ENCODE measurements at regions not wholly inside any gene's neighbourhood (a gene's known extent, or its start where the extent isn't known, plus 50 kb on each side); places are given as distances from the start of the nearest gene placed in this dataset.
"Not testable (repeated sequence)": the region's sequence is repeated elsewhere in the genome, so short reads cannot be mapped to it uniquely, and the experiment has no call there.

GRCh38 chr19:28642787-28643683 lies 569.9 kb downstream of the UQCRFS1 start:
- no peaks in the 10 kb centered on the region for H3K36me3 Mint-ChIP-seq
- H3K4me3 Mint-ChIP-seq: no peak overlapping the region
- H3K4me1 Mint-ChIP-seq (ENCODE audit: low read depth in 2 of 2): peaks cover 0 to 3% of the 10 kb centered on the region in 2 donors
- peaks cover 6 to 15% of the 10 kb centered on the region in 2 donors for H3K27me3 Mint-ChIP-seq
- no peaks in the 10 kb centered on the region for H3K9me3 Mint-ChIP-seq
- no peak for DNase-seq (ENCODE audit: low spot score)
- ATAC-seq: no peak
- no peak overlapping the region for H3K27ac Mint-ChIP-seq

GRCh38 chr19:28641395-28641794 lies 571.6 kb downstream of the UQCRFS1 start:
- Mint-ChIP-seq H3K9me3 (no peaks in the 10 kb centered on the region), H3K4me3 (no peak overlapping the region), H3K27me3 (peaks cover 6 to 15% of the 10 kb centered on the region in 2 donors), H3K36me3 (no peaks in the 10 kb centered on the region), H3K4me1 (ENCODE audit: low read depth in 2 of 2) (peaks cover 0 to under 1% of the 10 kb centered on the region in 2 donors), H3K27ac (no peak overlapping the region)
- no peak for DNase-seq (ENCODE audit: low spot score)
- ATAC-seq: no peak

- H3K36me3 Mint-ChIP-seq: no peaks in the 10 kb centered on the region
- H3K27ac Mint-ChIP-seq: no peak overlapping the region
- no peak for ATAC-seq
- H3K27me3 Mint-ChIP-seq: peaks cover 6 to 15% of the 10 kb centered on the region in 2 donors
- H3K9me3 Mint-ChIP-seq: no peaks in the 10 kb centered on the region
- H3K4me3 Mint-ChIP-seq: no peak overlapping the region
- no peak for DNase-seq (ENCODE audit: low spot score)
- no peaks in the 10 kb centered on the region for H3K4me1 Mint-ChIP-seq (ENCODE audit: low read depth in 2 of 2)
Measured at GRCh38 chr19:28640506-28640905, 572.4 kb downstream of the UQCRFS1 start.

GRCh38 chr19:28638445-28638844 lies 574.5 kb downstream of the UQCRFS1 start:
- no peaks in the 10 kb centered on the region for H3K9me3 Mint-ChIP-seq
- H3K4me3 Mint-ChIP-seq: no peak overlapping the region
- H3K36me3 Mint-ChIP-seq: no peaks in the 10 kb centered on the region
- no peak for ATAC-seq
- DNase-seq (ENCODE audit: low spot score): no peak
- H3K27ac Mint-ChIP-seq: no peak overlapping the region
- H3K4me1 Mint-ChIP-seq (ENCODE audit: low read depth in 2 of 2): peaks cover 4 to 5% of the 10 kb centered on the region in 2 donors
- H3K27me3 Mint-ChIP-seq: peaks cover 0 to 7% of the 10 kb centered on the region in 2 donors

- ATAC-seq: no peak
- H3K27me3 Mint-ChIP-seq: peaks cover 0 to 2% of the 10 kb centered on the region in 2 donors
- H3K27ac Mint-ChIP-seq: no peak overlapping the region
- H3K4me1 Mint-ChIP-seq (ENCODE audit: low read depth in 2 of 2): peaks cover 19 to 20% of the 10 kb centered on the region in 2 donors
- DNase-seq (ENCODE audit: low spot score): no peak
- H3K9me3 Mint-ChIP-seq: no peaks in the 10 kb centered on the region
- no peaks in the 10 kb centered on the region for H3K36me3 Mint-ChIP-seq
- H3K4me3 Mint-ChIP-seq: no peak overlapping the region
Measured at GRCh38 chr19:28636706-28637105, 576.2 kb downstream of the UQCRFS1 start.

- no peak overlapping the region for H3K27ac Mint-ChIP-seq
Measured at GRCh38 chr19:28636016-28636629, 576.8 kb downstream of the UQCRFS1 start.

GRCh38 chr19:28634837-28635236 lies 578.1 kb downstream of the UQCRFS1 start:
- no peak overlapping the region for H3K27ac Mint-ChIP-seq
- no peak for DNase-seq (ENCODE audit: low spot score)
- H3K27me3 Mint-ChIP-seq: peaks cover 0 to 2% of the 10 kb centered on the region in 2 donors
- H3K36me3 Mint-ChIP-seq: no peaks in the 10 kb centered on the region
- no peak for ATAC-seq
- no peak overlapping the region for H3K4me3 Mint-ChIP-seq
- H3K4me1 Mint-ChIP-seq (ENCODE audit: low read depth in 2 of 2): peaks cover 23 to 24% of the 10 kb centered on the region in 2 donors
- no peaks in the 10 kb centered on the region for H3K9me3 Mint-ChIP-seq

More at GRCh38 chr19:28636016-28636629, 576.8 kb downstream of the UQCRFS1 start:
- Mint-ChIP-seq H3K4me3 (no peak overlapping the region), H3K27me3 (peaks cover 0 to 2% of the 10 kb centered on the region in 2 donors), H3K36me3 (no peaks in the 10 kb centered on the region), H3K4me1 (ENCODE audit: low read depth in 2 of 2) (peaks cover 20 to 23% of the 10 kb centered on the region in 2 donors), H3K9me3 (no peaks in the 10 kb centered on the region)
- ATAC-seq: no peak
- no peak for DNase-seq (ENCODE audit: low spot score)

GRCh38 chr19:28634019-28634328 lies 579.0 kb downstream of the UQCRFS1 start:
- no peak for DNase-seq (ENCODE audit: low spot score)
- H3K4me3 Mint-ChIP-seq: no peak overlapping the region
- peaks cover 23 to 24% of the 10 kb centered on the region in 2 donors for H3K4me1 Mint-ChIP-seq (ENCODE audit: low read depth in 2 of 2)
- H3K27me3 Mint-ChIP-seq: peaks cover 0 to 2% of the 10 kb centered on the region in 2 donors
- no peak for ATAC-seq
- H3K36me3 Mint-ChIP-seq: no peaks in the 10 kb centered on the region
- H3K9me3 Mint-ChIP-seq: no peaks in the 10 kb centered on the region
- H3K27ac Mint-ChIP-seq: no peak overlapping the region

- H3K36me3 Mint-ChIP-seq: no peaks in the 10 kb centered on the region
- DNase-seq (ENCODE audit: low spot score) (peak; percentile 74), ATAC-seq (peak; percentile 77 to 85)
- no peak overlapping the region for H3K4me3 Mint-ChIP-seq
- no peaks in the 10 kb centered on the region for H3K9me3 Mint-ChIP-seq
- peaks cover 0 to 2% of the 10 kb centered on the region in 2 donors for H3K27me3 Mint-ChIP-seq
- peaks cover 23 to 24% of the 10 kb centered on the region in 2 donors for H3K4me1 Mint-ChIP-seq (ENCODE audit: low read depth in 2 of 2)
- H3K27ac Mint-ChIP-seq: no peak overlapping the region
Measured at GRCh38 chr19:28633319-28634018, 579.5 kb downstream of the UQCRFS1 start.

GRCh38 chr19:28632371-28633080 lies 580.4 kb downstream of the UQCRFS1 start:
- Mint-ChIP-seq H3K4me3 (no peak overlapping the region), H3K4me1 (ENCODE audit: low read depth in 2 of 2) (peaks cover 23 to 24% of the 10 kb centered on the region in 2 donors), H3K27ac (no peak overlapping the region), H3K9me3 (peaks cover 4% of the 10 kb centered on the region), H3K36me3 (peaks cover 4% of the 10 kb centered on the region), H3K27me3 (no peaks in the 10 kb centered on the region)
- ATAC-seq: peak in 1 of 2 donors; percentile 36
- DNase-seq (ENCODE audit: low spot score): no peak

- H3K4me1 Mint-ChIP-seq (ENCODE audit: low read depth in 2 of 2): peaks cover 23 to 24% of the 10 kb centered on the region in 2 donors
- H3K9me3 Mint-ChIP-seq: peaks cover 5% of the 10 kb centered on the region
- H3K27me3 Mint-ChIP-seq: no peaks in the 10 kb centered on the region
- H3K27ac Mint-ChIP-seq: no peak overlapping the region
- H3K4me3 Mint-ChIP-seq: no peak overlapping the region
- DNase-seq (ENCODE audit: low spot score) (no peak), ATAC-seq (peak in 1 of 2 donors; percentile 36)
- H3K36me3 Mint-ChIP-seq: peaks cover 5% of the 10 kb centered on the region
Measured at GRCh38 chr19:28631961-28632360, 581.0 kb downstream of the UQCRFS1 start.

- H3K9me3 Mint-ChIP-seq: peaks cover 5% of the 10 kb centered on the region
- no peak overlapping the region for H3K27ac Mint-ChIP-seq
- H3K4me1 Mint-ChIP-seq (ENCODE audit: low read depth in 2 of 2): peaks cover 11 to 13% of the 10 kb centered on the region in 2 donors
- ATAC-seq: no peak
- DNase-seq (ENCODE audit: low spot score): no peak
- H3K4me3 Mint-ChIP-seq: no peak overlapping the region
- H3K36me3 Mint-ChIP-seq: peaks cover 10% of the 10 kb centered on the region
- H3K27me3 Mint-ChIP-seq: no peaks in the 10 kb centered on the region
Measured at GRCh38 chr19:28627669-28628068, 585.3 kb downstream of the UQCRFS1 start.

GRCh38 chr19:28626407-28626806 lies 586.5 kb downstream of the UQCRFS1 start:
- H3K4me3 Mint-ChIP-seq; DNase-seq (ENCODE audit: low spot score); H3K27me3 Mint-ChIP-seq; H3K27ac Mint-ChIP-seq; ATAC-seq; H3K4me1 Mint-ChIP-seq (ENCODE audit: low read depth in 2 of 2); H3K9me3 Mint-ChIP-seq: not testable (repeated sequence)
- peaks cover 10% of the 10 kb centered on the region for H3K36me3 Mint-ChIP-seq
